Type B pancreatic cell (in vitro differentiated cells): ENCODE measurements at regions not wholly inside any gene's neighbourhood (a gene's known extent, or its start where the extent isn't known, plus 50 kb on each side); places are given as distances from the start of the nearest gene placed in this dataset.

Experiments used
- DNase-seq: peaks from one replicate; pipeline ENCODE4 v3.0.0; 2021; ENCODE audit warnings: mixed read lengths; ENCODE audit not compliant: unreplicated experiment; ENCODE audit errors: extremely low spot score
- H3K27ac Mint-ChIP-seq: 2 replicates; pipeline ENCODE4 v1.8.0; 2021; ENCODE audit warnings: mild to moderate bottlenecking, mixed read lengths
- H3K27me3 Mint-ChIP-seq: 2 replicates; pipeline ENCODE4 v1.8.0; 2021; ENCODE audit warnings: mixed read lengths
- H3K36me3 Mint-ChIP-seq: 2 replicates; pipeline ENCODE4 v1.8.0; 2021; ENCODE audit warnings: mixed read lengths
- H3K4me1 Mint-ChIP-seq: one replicate; pipeline ENCODE4 v1.8.0; 2021; ENCODE audit warnings: mixed read lengths; ENCODE audit not compliant: unreplicated experiment
- H3K4me3 Mint-ChIP-seq: 2 replicates; pipeline ENCODE4 v1.8.0; 2021; ENCODE audit warnings: mild to moderate bottlenecking, mixed read lengths
- H3K9me3 Mint-ChIP-seq: 2 replicates; pipeline ENCODE4 v1.8.0; 2021; ENCODE audit warnings: mixed read lengths
- TF ChIP-seq, protein P1 (sequence below): fragments of 200-600 bp; sonication (generic); conservative IDR thresholded peaks from 2 replicates; pipeline ENCODE4 v1.5.0; 2021; ENCODE audit warnings: antibody characterized with exemption, mild to moderate bottlenecking

DNA sequence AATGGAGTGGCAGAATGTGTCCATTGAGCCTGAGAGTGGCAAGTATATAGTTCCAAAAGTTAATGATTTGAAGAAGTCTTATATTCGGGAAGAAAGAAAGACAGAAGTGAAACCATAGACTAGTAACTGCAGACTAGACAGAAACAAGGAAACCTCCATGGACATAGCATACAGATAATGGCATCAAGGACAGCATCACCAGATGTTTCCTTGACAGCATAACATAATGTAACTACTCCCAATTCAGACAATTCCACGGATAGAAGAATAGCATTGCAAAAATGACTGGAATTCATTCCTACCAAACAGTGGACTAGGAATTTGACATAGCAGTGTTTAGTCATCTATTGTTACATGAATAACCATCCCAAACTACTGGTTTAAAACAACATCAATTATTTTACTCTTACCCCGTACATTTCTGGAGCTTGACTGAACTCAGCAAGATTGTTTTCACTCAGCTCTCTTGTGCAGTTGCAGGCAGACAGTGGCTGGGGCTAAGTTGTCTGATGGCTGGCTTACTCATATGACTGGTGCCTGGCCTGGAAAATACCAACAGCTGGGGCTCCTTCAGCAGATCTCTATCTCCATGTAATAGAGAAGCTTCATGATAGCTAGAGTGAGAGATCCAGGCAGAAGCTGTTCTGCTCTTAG, 109.7 kb upstream of the GADL1 start:
- no peaks in the 10 kb centered on the region for H3K9me3 Mint-ChIP-seq
- TF ChIP-seq, protein P1, sequence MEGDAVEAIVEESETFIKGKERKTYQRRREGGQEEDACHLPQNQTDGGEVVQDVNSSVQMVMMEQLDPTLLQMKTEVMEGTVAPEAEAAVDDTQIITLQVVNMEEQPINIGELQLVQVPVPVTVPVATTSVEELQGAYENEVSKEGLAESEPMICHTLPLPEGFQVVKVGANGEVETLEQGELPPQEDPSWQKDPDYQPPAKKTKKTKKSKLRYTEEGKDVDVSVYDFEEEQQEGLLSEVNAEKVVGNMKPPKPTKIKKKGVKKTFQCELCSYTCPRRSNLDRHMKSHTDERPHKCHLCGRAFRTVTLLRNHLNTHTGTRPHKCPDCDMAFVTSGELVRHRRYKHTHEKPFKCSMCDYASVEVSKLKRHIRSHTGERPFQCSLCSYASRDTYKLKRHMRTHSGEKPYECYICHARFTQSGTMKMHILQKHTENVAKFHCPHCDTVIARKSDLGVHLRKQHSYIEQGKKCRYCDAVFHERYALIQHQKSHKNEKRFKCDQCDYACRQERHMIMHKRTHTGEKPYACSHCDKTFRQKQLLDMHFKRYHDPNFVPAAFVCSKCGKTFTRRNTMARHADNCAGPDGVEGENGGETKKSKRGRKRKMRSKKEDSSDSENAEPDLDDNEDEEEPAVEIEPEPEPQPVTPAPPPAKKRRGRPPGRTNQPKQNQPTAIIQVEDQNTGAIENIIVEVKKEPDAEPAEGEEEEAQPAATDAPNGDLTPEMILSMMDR: no peak
- no peak for DNase-seq
- H3K27ac Mint-ChIP-seq: no peak overlapping the region
- H3K27me3 Mint-ChIP-seq: no peaks in the 10 kb centered on the region
- no peak overlapping the region for H3K4me3 Mint-ChIP-seq
- H3K36me3 Mint-ChIP-seq: no peaks in the 10 kb centered on the region
- peaks cover 12% of the 10 kb centered on the region for H3K4me1 Mint-ChIP-seq

DNA sequence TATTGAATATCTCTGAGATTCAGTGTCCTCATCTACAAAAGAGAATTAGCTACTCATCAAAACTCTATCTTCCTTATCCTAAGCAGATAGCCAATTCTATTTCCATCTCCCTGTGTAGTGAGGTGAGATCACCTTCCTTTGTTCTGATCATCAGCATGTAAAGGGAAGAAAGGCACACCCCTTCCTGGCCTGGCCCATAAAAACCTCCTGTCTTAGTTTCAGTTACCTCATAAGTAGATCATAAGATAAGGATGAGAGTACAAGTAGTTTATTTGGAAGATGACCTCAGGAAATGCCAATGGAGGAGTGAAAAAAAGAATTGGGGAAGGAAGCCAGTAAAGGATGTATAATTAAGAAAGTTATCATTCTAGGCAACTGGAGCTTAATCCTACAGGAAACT, 114.5 kb upstream of the GADL1 start:
- H3K27me3 Mint-ChIP-seq: no peaks in the 10 kb centered on the region
- no peak for DNase-seq
- H3K9me3 Mint-ChIP-seq: no peaks in the 10 kb centered on the region
- TF ChIP-seq, protein P1: no peak
- H3K27ac Mint-ChIP-seq: peak overlapping the region; percentile 14
- H3K4me3 Mint-ChIP-seq: no peak overlapping the region
- peaks cover 19% of the 10 kb centered on the region for H3K4me1 Mint-ChIP-seq
- H3K36me3 Mint-ChIP-seq: no peaks in the 10 kb centered on the region

DNA sequence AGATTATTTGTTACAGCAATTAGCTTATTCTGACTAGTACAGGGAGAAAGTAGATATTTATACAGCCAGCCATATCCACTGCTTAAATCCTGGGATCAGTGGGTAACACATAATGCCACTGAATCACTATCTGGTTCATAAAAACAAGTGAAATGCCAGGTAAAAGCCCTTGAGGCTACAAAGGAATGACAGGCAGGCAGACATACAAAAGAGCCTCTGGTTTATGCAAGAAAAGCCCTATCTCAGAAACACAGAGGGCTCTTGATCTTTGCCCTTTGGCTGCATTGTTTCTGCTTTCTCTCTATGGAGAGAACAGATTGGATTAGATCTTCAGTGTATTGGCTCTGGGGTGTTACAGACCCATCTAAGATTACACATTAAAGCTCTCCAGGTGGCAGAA, 115.4 kb upstream of the GADL1 start:
- Mint-ChIP-seq H3K36me3 (no peaks in the 10 kb centered on the region), H3K4me1 (peaks cover 13% of the 10 kb centered on the region), H3K27me3 (no peaks in the 10 kb centered on the region), H3K27ac (no peak overlapping the region), H3K4me3 (no peak overlapping the region), H3K9me3 (no peaks in the 10 kb centered on the region)
- DNase-seq: no peak
- TF ChIP-seq, protein P1: no peak

DNA sequence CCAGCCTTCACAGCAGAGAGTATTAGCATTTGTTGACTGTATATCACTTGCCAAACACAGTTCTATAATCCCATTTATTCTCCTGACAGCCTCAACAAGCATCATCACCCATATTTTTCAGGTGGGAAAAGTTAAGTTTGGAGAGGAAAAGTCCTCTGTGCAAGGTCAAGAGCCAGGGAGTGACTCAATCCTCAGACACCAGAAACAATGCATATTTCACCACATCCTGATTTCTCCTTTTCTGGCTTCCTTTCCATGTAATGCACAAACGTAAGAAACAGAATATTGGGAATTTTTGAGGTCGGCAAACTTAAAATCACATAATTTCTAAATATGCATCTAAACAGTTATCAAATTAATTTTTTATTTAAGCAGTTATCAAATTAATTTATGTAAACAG, 116.0 kb upstream of the GADL1 start:
- Mint-ChIP-seq H3K27me3 (no peaks in the 10 kb centered on the region), H3K9me3 (no peaks in the 10 kb centered on the region), H3K4me1 (peaks cover 13% of the 10 kb centered on the region), H3K4me3 (no peak overlapping the region), H3K36me3 (no peaks in the 10 kb centered on the region), H3K27ac (no peak overlapping the region)
- TF ChIP-seq, protein P1: no peak
- DNase-seq: no peak

DNA sequence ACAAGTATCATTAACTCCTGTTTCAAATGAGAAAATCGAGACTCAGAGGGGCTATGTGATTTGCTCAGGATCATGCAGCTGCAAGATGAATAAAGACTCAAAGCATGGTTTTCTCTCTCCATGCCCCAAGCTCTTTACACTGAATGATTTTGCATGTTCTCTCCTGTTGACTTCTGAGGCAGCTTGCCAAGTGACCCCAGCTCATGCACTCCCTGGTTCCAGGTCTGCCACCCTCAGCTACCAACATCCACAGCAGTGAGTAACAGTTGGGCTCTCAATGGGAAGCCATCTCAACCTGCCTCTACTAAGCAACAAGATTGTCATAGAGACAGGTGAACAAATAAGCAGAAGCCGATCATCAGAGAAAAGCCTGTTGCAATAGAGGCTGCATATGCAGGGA, 116.9 kb upstream of the GADL1 start:
- no peak overlapping the region for H3K27ac Mint-ChIP-seq
- H3K36me3 Mint-ChIP-seq: peaks cover 1% of the 10 kb centered on the region
- H3K4me1 Mint-ChIP-seq: peaks cover 17% of the 10 kb centered on the region
- no peaks in the 10 kb centered on the region for H3K27me3 Mint-ChIP-seq
- TF ChIP-seq, protein P1: no peak
- DNase-seq: no peak
- peaks cover 2% of the 10 kb centered on the region for H3K9me3 Mint-ChIP-seq
- H3K4me3 Mint-ChIP-seq: no peak overlapping the region

DNA sequence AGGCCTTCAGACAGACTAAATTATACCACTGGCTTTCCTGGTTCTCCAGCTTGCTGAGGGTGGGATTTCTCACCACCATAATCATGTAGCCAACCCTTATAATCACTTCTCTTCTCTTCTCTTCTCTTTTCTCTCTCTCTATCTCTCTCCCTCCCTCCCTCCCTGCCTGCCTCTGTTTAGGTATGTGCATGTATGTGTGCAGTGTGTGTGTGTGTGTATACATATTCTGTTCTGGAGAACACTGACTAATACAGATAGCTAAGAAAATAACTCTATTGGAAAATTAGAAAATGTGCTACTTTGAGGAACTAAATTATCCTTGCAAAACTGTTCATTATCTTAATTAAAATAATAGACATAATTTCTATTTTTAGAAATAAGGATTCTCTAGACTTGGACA, 118.6 kb upstream of the GADL1 start:
- TF ChIP-seq, protein P1: no peak
- no peak overlapping the region for H3K4me3 Mint-ChIP-seq
- peaks cover 27% of the 10 kb centered on the region for H3K4me1 Mint-ChIP-seq
- H3K9me3 Mint-ChIP-seq: peaks cover 4% of the 10 kb centered on the region
- H3K27ac Mint-ChIP-seq: no peak overlapping the region
- peaks cover 3% of the 10 kb centered on the region for H3K36me3 Mint-ChIP-seq
- no peaks in the 10 kb centered on the region for H3K27me3 Mint-ChIP-seq
- DNase-seq: no peak
